Ovary (tissue), 7 donors: ENCODE measurements at regions not wholly inside any gene's neighbourhood (a gene's known extent, or its start where the extent isn't known, plus 50 kb on each side); places are given as distances from the start of the nearest gene placed in this dataset.

ENCODE experiments used
- DNase-seq, 5 donors: peaks; one replicate each; pipeline ENCODE4 v3.0.0-alpha.2; 2019 to 2020
- H3K27ac ChIP-seq, 2 donors: fragments of 200-600 bp; one replicate each; pipeline versions ENCODE4 v1.5.1 to v1.8.0; 2019 to 2022
- H3K27me3 ChIP-seq: fragments of 200-600 bp; one replicate; pipeline ENCODE4 v1.8.0; 2022
- H3K36me3 ChIP-seq: fragments of 200-600 bp; sonication (generic); one replicate; pipeline ENCODE4 v1.5.1; 2019
- H3K4me1 ChIP-seq: one replicate; pipeline ENCODE4 v1.8.1; 2013; ENCODE audit warnings: mild to moderate bottlenecking, moderate library complexity; ENCODE audit not compliant: insufficient read depth
- H3K4me3 ChIP-seq: fragments of 200-600 bp; sonication (generic); one replicate; pipeline ENCODE4 v1.5.1; 2017
- H3K9me3 ChIP-seq, 2 donors: fragments of 200-600 bp in 1 of 2; sonication (generic) in 1 of 2; one replicate each; pipeline versions ENCODE4 v1.5.1 to v1.8.1; 2013 to 2019; ENCODE audit warnings: mild to moderate bottlenecking in 1 of 2, moderate library complexity in 1 of 2
- CTCF ChIP-seq, 3 donors: fragments of 450-650 bp in 2 of 3; fragments of 200-600 bp in 1 of 3; IDR thresholded peaks; one replicate each; pipeline versions ENCODE4 v1.5.1 to v1.8.0; 2016 to 2022; ENCODE audit warnings: antibody characterized with exemption in 3 of 3, mild to moderate bottlenecking in 1 of 3
- EP300 ChIP-seq: sonication (generic); formaldehyde crosslinking; IDR thresholded peaks from one replicate; pipeline ENCODE4 v1.6.1; 2017; ENCODE audit warnings: antibody characterized with exemption
- POLR2A ChIP-seq: fragments of 450-650 bp; IDR thresholded peaks from one replicate; pipeline ENCODE4 v1.6.1; 2017; ENCODE audit warnings: antibody characterized with exemption, mild to moderate bottlenecking, moderate library complexity
- WGBS, 3 donors: extraction: QIAGEN DNeasy Blood & Tissue Kit in 1 of 3; methylation state at CpG; one replicate each; pipeline versions ENCODE4 v1.1.5 to v1.1.7; 2013 to 2017; 5-methylcytosine and 5-hydroxymethylcytosine counted together
- intact Hi-C, 4 donors: fragments of 100-400 bp; cut with DNase I; formaldehyde crosslinking; loops; one replicate each; pipeline versions ENCODE4 v1.11.0 to v1.15.1; 2022 to 2023
- donor health status: DM: no; HTN: no; CAD: no; lungs with moderate emphysema.
- donor health status: DM: no; HTN: no; CAD: no.
- donor health status: Bipolar disorder and iron deficiency.
- donor health status: DM: no; HTN: no; CAD: no.
- donor health status: DM: yes; HTN: yes; CAD: no.

GRCh38 chr6:91480402-91480801, 893.5 kb upstream of the MAP3K7 start:
- DNase-seq, result no peak
- H3K27me3 ChIP-seq, result no peaks in the 10 kb centered on the region
- H3K27ac ChIP-seq, result no peak overlapping the region
- H3K4me1 ChIP-seq, result no peaks in the 10 kb centered on the region
- no peaks in the 10 kb centered on the region for H3K36me3 ChIP-seq
- H3K9me3 ChIP-seq, result no peaks in the 10 kb centered on the region
- WGBS, 3 donors, result 41 to 54% (median 47%) methylated on average over 1 of the region's 1 CpG
- TF ChIP-seq POLR2A (no peak), CTCF (IDR thresholded peaks at IDR 0.05) (no peak), EP300 (no peak)
- no peak overlapping the region for H3K4me3 ChIP-seq
- intact Hi-C loops, result no loop called here

- no peaks in the 10 kb centered on the region for H3K36me3 ChIP-seq
- H3K9me3 ChIP-seq, result no peaks in the 10 kb centered on the region
- TF ChIP-seq EP300, result no peak
- H3K4me1 ChIP-seq, result no peaks in the 10 kb centered on the region
- 93 to 98% (median 96%) methylated on average over 6 of the region's 6 CpGs for WGBS, 3 donors
- H3K27ac ChIP-seq, result no peak overlapping the region
- H3K27me3 ChIP-seq, result no peaks in the 10 kb centered on the region
- no peak overlapping the region for H3K4me3 ChIP-seq
- no peak for DNase-seq
- intact Hi-C loops, result no loop called here
Measured at GRCh38 chr6:91477688-91478087, 890.8 kb upstream of the MAP3K7 start.

- H3K4me3 ChIP-seq, result no peak overlapping the region
- no peaks in the 10 kb centered on the region for H3K9me3 ChIP-seq
- intact Hi-C loops, result no loop called here
- 41 to 57% (median 57%) methylated on average over 2 of the region's 2 CpGs for WGBS, 3 donors
- no peaks in the 10 kb centered on the region for H3K36me3 ChIP-seq
- H3K4me1 ChIP-seq, result no peaks in the 10 kb centered on the region
- no peak for DNase-seq
- TF ChIP-seq CTCF (IDR thresholded peaks at IDR 0.05) (no peak), POLR2A (no peak), EP300 (no peak)
- H3K27me3 ChIP-seq, result no peaks in the 10 kb centered on the region
- no peak overlapping the region for H3K27ac ChIP-seq
Measured at GRCh38 chr6:91476000-91476399, 889.1 kb upstream of the MAP3K7 start.

GRCh38 chr6:91465393-91465792, 878.5 kb upstream of the MAP3K7 start:
- TF ChIP-seq EP300, result no peak
- TF ChIP-seq POLR2A, result no peak
- TF ChIP-seq CTCF (IDR thresholded peaks at IDR 0.05), result no peak
- intact Hi-C loops, result no loop called here
- Histone ChIP-seq H3K36me3 (no peaks in the 10 kb centered on the region), H3K27ac (no peak overlapping the region), H3K4me3 (no peak overlapping the region), H3K27me3 (no peaks in the 10 kb centered on the region), H3K9me3 (no peaks in the 10 kb centered on the region), H3K4me1 (no peaks in the 10 kb centered on the region)
- no peak for DNase-seq
- 79 to 85% (median 79%) methylated on average over 3 of the region's 3 CpGs for WGBS, 3 donors

GRCh38 chr6:91464718-91465117, 877.8 kb upstream of the MAP3K7 start:
- TF ChIP-seq POLR2A (no peak), EP300 (no peak), CTCF (IDR thresholded peaks at IDR 0.05) (no peak)
- Histone ChIP-seq H3K4me1 (no peaks in the 10 kb centered on the region), H3K27me3 (no peaks in the 10 kb centered on the region), H3K36me3 (no peaks in the 10 kb centered on the region), H3K4me3 (no peak overlapping the region), H3K9me3 (no peaks in the 10 kb centered on the region), H3K27ac (no peak overlapping the region)
- intact Hi-C loops, result no loop called here
- no peak for DNase-seq
